HL-60 (cell line): ENCODE measurements at regions not wholly inside any gene's neighbourhood (a gene's known extent, or its start where the extent isn't known, plus 50 kb on each side); places are given as distances from the start of the nearest gene placed in this dataset.

ENCODE experiments used
- DNase-seq, 2 experiments: peaks; one replicate each; pipeline ENCODE4 v3.0.0-alpha.2; 2010 to 2020; ENCODE audit warnings: low read depth in 1 of 2, low spot score in 1 of 2
- H3K27ac ChIP-seq: fragments of 250-450 bp; sonication (Bioruptor Pico); replicated peaks from 2 replicates; pipeline ENCODE4 v1.5.1; 2020; ENCODE audit warnings: mild to moderate bottlenecking, moderate library complexity
- H3K27me3 ChIP-seq: fragments of 250-450 bp; sonication (Bioruptor Pico); 2 replicates; pipeline ENCODE4 v1.5.1; 2021; ENCODE audit warnings: mild to moderate bottlenecking, moderate library complexity; ENCODE audit not compliant: insufficient read depth, poor library complexity, severe bottlenecking
- H3K4me3 ChIP-seq: replicated peaks from 2 replicates; pipeline ENCODE4 v1.5.1; 2011; ENCODE audit warnings: mild to moderate bottlenecking, control low read depth, low read length; ENCODE audit not compliant: insufficient read depth
- GABPA ChIP-seq: IDR thresholded peaks from 2 replicates; pipeline ENCODE4 v1.6.1; 2012; ENCODE audit warnings: low read depth
- POLR2AphosphoS5 ChIP-seq: IDR thresholded peaks from 2 replicates; pipeline ENCODE4 v1.6.1; 2012; ENCODE audit warnings: low read depth
- SPI1 ChIP-seq: IDR thresholded peaks from 2 replicates; pipeline ENCODE4 v1.6.1; 2012; ENCODE audit warnings: low read depth, mild to moderate bottlenecking, borderline replicate concordance
- TF ChIP-seq, protein P1 (sequence below): IDR thresholded peaks from 2 replicates; pipeline ENCODE4 v1.6.1; 2012; ENCODE audit warnings: low read depth; ENCODE audit not compliant: insufficient replicate concordance
- TF ChIP-seq, protein P2 (sequence below): IDR thresholded peaks from one replicate; pipeline ENCODE4 v1.5.1; 2011; ENCODE audit warnings: low read length, control low read depth, inconsistent platforms; ENCODE audit not compliant: insufficient read depth

DNA sequence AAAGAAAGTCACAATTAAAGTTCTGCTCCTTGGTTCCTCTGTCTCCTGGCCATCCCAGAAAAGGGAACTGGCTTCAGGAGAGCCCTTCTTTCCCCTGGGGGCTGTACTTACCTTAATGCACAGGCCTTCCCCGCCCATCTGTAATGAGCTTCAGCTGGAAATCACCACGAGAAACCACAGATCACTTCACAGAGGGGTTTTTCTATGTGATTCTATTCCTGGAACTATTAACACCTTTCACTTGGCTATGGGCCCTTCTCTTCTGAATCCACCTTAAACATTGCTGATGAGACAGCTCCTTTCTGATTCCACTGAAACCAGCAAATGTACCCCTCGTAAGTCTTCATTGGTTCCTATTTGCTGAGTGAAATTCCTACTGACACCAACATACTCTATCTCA lies 80.7 kb downstream of the FOXF2 start:
- Histone ChIP-seq H3K27me3 (no peaks in the 10 kb centered on the region), H3K4me3 (no peak overlapping the region), H3K27ac (no peak overlapping the region)
- TF ChIP-seq SPI1, result peak; percentile 41; the same call in 1 of the 2 replicates
- TF ChIP-seq, protein P1, sequence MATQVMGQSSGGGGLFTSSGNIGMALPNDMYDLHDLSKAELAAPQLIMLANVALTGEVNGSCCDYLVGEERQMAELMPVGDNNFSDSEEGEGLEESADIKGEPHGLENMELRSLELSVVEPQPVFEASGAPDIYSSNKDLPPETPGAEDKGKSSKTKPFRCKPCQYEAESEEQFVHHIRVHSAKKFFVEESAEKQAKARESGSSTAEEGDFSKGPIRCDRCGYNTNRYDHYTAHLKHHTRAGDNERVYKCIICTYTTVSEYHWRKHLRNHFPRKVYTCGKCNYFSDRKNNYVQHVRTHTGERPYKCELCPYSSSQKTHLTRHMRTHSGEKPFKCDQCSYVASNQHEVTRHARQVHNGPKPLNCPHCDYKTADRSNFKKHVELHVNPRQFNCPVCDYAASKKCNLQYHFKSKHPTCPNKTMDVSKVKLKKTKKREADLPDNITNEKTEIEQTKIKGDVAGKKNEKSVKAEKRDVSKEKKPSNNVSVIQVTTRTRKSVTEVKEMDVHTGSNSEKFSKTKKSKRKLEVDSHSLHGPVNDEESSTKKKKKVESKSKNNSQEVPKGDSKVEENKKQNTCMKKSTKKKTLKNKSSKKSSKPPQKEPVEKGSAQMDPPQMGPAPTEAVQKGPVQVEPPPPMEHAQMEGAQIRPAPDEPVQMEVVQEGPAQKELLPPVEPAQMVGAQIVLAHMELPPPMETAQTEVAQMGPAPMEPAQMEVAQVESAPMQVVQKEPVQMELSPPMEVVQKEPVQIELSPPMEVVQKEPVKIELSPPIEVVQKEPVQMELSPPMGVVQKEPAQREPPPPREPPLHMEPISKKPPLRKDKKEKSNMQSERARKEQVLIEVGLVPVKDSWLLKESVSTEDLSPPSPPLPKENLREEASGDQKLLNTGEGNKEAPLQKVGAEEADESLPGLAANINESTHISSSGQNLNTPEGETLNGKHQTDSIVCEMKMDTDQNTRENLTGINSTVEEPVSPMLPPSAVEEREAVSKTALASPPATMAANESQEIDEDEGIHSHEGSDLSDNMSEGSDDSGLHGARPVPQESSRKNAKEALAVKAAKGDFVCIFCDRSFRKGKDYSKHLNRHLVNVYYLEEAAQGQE, result no peak
- no peak for DNase-seq

DNA sequence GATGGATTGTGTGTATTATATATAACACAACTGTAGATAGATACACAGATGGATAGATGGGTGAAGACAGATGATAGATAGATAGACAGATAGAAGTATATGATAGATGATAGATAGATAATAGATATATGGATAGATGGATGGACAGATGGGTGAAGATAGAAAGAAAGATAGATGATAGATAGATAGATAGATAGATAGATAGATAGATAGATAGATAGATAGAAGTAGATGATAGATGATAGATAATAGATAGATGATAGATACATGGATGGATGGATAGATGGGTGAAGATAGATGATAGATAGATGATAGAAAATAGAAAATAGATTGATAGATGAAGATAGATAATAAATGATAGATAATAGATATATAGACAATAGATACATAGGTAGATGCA lies 83.3 kb downstream of the FOXF2 start:
- H3K4me3 ChIP-seq, result no peak overlapping the region
- no peak overlapping the region for H3K27ac ChIP-seq
- DNase-seq, result no peak
- no peaks in the 10 kb centered on the region for H3K27me3 ChIP-seq
- no peak for TF ChIP-seq POLR2AphosphoS5
- no peak for TF ChIP-seq SPI1
- TF ChIP-seq GABPA, result no peak
- TF ChIP-seq, protein P1, result no peak
- TF ChIP-seq, protein P2, sequence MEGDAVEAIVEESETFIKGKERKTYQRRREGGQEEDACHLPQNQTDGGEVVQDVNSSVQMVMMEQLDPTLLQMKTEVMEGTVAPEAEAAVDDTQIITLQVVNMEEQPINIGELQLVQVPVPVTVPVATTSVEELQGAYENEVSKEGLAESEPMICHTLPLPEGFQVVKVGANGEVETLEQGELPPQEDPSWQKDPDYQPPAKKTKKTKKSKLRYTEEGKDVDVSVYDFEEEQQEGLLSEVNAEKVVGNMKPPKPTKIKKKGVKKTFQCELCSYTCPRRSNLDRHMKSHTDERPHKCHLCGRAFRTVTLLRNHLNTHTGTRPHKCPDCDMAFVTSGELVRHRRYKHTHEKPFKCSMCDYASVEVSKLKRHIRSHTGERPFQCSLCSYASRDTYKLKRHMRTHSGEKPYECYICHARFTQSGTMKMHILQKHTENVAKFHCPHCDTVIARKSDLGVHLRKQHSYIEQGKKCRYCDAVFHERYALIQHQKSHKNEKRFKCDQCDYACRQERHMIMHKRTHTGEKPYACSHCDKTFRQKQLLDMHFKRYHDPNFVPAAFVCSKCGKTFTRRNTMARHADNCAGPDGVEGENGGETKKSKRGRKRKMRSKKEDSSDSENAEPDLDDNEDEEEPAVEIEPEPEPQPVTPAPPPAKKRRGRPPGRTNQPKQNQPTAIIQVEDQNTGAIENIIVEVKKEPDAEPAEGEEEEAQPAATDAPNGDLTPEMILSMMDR, result no peak

DNA sequence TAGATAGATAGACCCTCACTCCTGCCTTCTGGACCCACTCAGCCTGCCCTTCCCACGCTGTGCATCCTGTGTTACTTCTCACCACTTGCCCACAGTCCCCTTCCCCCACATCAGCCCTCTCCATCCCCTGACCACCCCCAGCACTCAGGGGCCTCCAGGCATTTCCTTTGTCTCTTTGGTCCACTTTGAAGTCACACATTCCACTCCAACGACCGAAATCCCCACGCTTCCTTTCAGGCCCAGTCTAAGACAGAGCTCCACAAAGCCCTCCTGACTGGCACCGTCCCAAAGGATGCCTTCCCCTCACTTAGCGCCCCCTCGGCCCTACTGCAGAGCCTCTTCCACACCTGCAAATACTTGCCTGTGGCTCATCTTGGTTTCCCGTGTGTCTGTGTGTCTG lies 83.8 kb downstream of the FOXF2 start:
- Histone ChIP-seq H3K4me3 (no peak overlapping the region), H3K27me3 (no peaks in the 10 kb centered on the region), H3K27ac (no peak overlapping the region)
- TF ChIP-seq GABPA, result no peak
- TF ChIP-seq, protein P2, result no peak
- no peak for TF ChIP-seq SPI1
- TF ChIP-seq, protein P1, result no peak
- no peak for TF ChIP-seq POLR2AphosphoS5
- DNase-seq, result no peak

DNA sequence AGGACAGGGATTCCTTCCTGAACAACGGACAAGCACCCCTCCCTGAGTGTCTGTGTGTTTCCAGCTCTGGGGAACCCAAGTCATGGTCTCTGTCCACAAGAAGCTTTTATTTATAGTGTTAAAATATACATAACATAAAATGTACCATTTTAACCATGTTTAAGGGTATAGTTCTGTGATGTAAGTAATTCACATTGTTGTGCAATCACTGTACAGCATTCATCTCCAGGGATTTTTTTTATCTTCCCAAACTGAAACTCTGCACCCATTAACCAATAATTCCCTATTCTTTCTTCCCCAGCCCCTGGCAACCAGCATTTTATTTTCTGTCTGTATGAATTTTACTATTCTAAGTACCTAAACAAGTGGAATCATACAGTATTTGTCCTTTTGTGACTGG lies 84.2 kb downstream of the FOXF2 start:
- Histone ChIP-seq H3K27me3 (no peaks in the 10 kb centered on the region), H3K4me3 (no peak overlapping the region), H3K27ac (no peak overlapping the region)
- TF ChIP-seq SPI1 (no peak), GABPA (no peak), POLR2AphosphoS5 (no peak)
- TF ChIP-seq, protein P2, result no peak
- TF ChIP-seq, protein P1, result no peak
- DNase-seq, result no peak
